ENCODE measurements at regions not wholly inside any gene's neighbourhood (a gene's known extent, or its start where the extent isn't known, plus 50 kb on each side); places are given as distances from the start of the nearest gene placed in this dataset.

- DNase-seq: no peak
- H3K9me3 ChIP-seq (ENCODE audit: control insufficient read depth, low read length): no peaks in the 10 kb centered on the region
- 87% methylated on average over 2 of the region's 2 CpGs; no CpG with 5 or more reads in 1 of the 2 experiments for WGBS, 2 experiments (ENCODE audit: insufficient coverage in 1 of 2, insufficient read length in 1 of 2)
- Mint-ChIP-seq H3K4me3 (no peak overlapping the region), H3K4me1 (no peaks in the 10 kb centered on the region), H3K27ac (no peak overlapping the region), H3K27me3 (ENCODE audit: insufficient read depth) (no peaks in the 10 kb centered on the region), H3K9me3 (no peaks in the 10 kb centered on the region), H3K36me3 (ENCODE audit: low read depth) (no peaks in the 10 kb centered on the region)
- no peak overlapping the region for H3K27ac ChIP-seq (ENCODE audit: low read depth, low read length)
- no peak overlapping the region for H3K4me3 ChIP-seq (ENCODE audit: low read length)
- no peaks in the 10 kb centered on the region for H3K36me3 ChIP-seq (ENCODE audit: control insufficient read depth, insufficient read depth, low read length)
- H3K9ac ChIP-seq (ENCODE audit: extremely low read depth, low read length, poor library complexity, severe bottlenecking): no peak overlapping the region
- H3K4me1 ChIP-seq (ENCODE audit: control insufficient read depth, insufficient read depth, low read length): no peaks in the 10 kb centered on the region
- TF ChIP-seq, protein P1, sequence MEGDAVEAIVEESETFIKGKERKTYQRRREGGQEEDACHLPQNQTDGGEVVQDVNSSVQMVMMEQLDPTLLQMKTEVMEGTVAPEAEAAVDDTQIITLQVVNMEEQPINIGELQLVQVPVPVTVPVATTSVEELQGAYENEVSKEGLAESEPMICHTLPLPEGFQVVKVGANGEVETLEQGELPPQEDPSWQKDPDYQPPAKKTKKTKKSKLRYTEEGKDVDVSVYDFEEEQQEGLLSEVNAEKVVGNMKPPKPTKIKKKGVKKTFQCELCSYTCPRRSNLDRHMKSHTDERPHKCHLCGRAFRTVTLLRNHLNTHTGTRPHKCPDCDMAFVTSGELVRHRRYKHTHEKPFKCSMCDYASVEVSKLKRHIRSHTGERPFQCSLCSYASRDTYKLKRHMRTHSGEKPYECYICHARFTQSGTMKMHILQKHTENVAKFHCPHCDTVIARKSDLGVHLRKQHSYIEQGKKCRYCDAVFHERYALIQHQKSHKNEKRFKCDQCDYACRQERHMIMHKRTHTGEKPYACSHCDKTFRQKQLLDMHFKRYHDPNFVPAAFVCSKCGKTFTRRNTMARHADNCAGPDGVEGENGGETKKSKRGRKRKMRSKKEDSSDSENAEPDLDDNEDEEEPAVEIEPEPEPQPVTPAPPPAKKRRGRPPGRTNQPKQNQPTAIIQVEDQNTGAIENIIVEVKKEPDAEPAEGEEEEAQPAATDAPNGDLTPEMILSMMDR (conservative IDR thresholded peaks at IDR 0.05): no peak
- no peaks in the 10 kb centered on the region for H3K27me3 ChIP-seq (ENCODE audit: control insufficient read depth, insufficient read depth, low read length, poor library complexity, severe bottlenecking)
Measured at GRCh38 chr1:73813236-73813635, 384.7 kb downstream of the LRRIQ3 start.

DNA sequence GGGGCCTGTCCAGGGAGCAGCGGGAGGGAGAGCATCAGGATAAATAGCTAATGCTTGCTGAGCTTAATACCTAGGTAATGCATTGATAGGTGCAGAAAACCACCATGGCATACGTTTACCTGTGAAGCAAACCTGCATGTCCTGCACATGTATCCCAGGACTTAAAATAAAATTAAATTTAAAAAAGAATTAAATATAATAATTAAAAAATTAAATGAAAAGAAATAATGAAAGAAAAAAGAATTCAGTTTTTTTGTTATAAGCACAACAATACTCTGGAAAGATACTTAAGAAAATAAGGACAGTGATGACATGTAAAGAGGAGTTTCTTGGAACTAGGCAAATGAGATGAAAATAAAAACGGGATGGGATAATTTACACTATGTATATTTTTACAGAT, 386.2 kb downstream of the LRRIQ3 start:
- no peaks in the 10 kb centered on the region for H3K27me3 Mint-ChIP-seq (ENCODE audit: insufficient read depth)

GRCh38 chr1:73804935-73805334, 393.0 kb downstream of the LRRIQ3 start:
- Histone ChIP-seq H3K27ac (ENCODE audit: low read depth, low read length) (no peak overlapping the region), H3K36me3 (ENCODE audit: control insufficient read depth, insufficient read depth, low read length) (no peaks in the 10 kb centered on the region), H3K4me3 (ENCODE audit: low read length) (no peak overlapping the region), H3K27me3 (ENCODE audit: control insufficient read depth, insufficient read depth, low read length, poor library complexity, severe bottlenecking) (no peaks in the 10 kb centered on the region), H3K4me1 (ENCODE audit: control insufficient read depth, insufficient read depth, low read length) (no peaks in the 10 kb centered on the region), H3K9ac (ENCODE audit: extremely low read depth, low read length, poor library complexity, severe bottlenecking) (no peak overlapping the region), H3K9me3 (ENCODE audit: control insufficient read depth, low read length) (no peaks in the 10 kb centered on the region)
- no peaks in the 10 kb centered on the region for H3K4me1 Mint-ChIP-seq
- no peaks in the 10 kb centered on the region for H3K27me3 Mint-ChIP-seq (ENCODE audit: insufficient read depth)
- H3K9me3 Mint-ChIP-seq: no peaks in the 10 kb centered on the region
- no peak for DNase-seq
- H3K27ac Mint-ChIP-seq: no peak overlapping the region
- TF ChIP-seq, protein P1 (conservative IDR thresholded peaks at IDR 0.05): no peak
- no peak overlapping the region for H3K4me3 Mint-ChIP-seq
- no peaks in the 10 kb centered on the region for H3K36me3 Mint-ChIP-seq (ENCODE audit: low read depth)
- 83 to 96% methylated on average over 1 to 2 of the region's 3 CpGs for WGBS, 2 experiments (ENCODE audit: insufficient coverage in 1 of 2, insufficient read length in 1 of 2)

More for the DNA sequence above, 386.2 kb downstream of the LRRIQ3 start:
- TF ChIP-seq, protein P1 (conservative IDR thresholded peaks at IDR 0.05): no peak
- DNase-seq: no peak
- H3K9ac ChIP-seq (ENCODE audit: extremely low read depth, low read length, poor library complexity, severe bottlenecking): no peak overlapping the region
- WGBS, 2 experiments (ENCODE audit: insufficient coverage in 1 of 2, insufficient read length in 1 of 2): 97 to 100% methylated on average over 1 to 2 of the region's 3 CpGs
- Mint-ChIP-seq H3K4me1 (no peaks in the 10 kb centered on the region), H3K9me3 (no peaks in the 10 kb centered on the region), H3K27ac (no peak overlapping the region), H3K4me3 (no peak overlapping the region), H3K36me3 (ENCODE audit: low read depth) (no peaks in the 10 kb centered on the region)
- H3K9me3 ChIP-seq (ENCODE audit: control insufficient read depth, low read length): no peaks in the 10 kb centered on the region
- H3K4me3 ChIP-seq (ENCODE audit: low read length): no peak overlapping the region
- H3K27ac ChIP-seq (ENCODE audit: low read depth, low read length): no peak overlapping the region
- H3K4me1 ChIP-seq (ENCODE audit: control insufficient read depth, insufficient read depth, low read length): no peaks in the 10 kb centered on the region
- H3K36me3 ChIP-seq (ENCODE audit: control insufficient read depth, insufficient read depth, low read length): no peaks in the 10 kb centered on the region
- H3K27me3 ChIP-seq (ENCODE audit: control insufficient read depth, insufficient read depth, low read length, poor library complexity, severe bottlenecking): no peaks in the 10 kb centered on the region

Data from endodermal cell (in vitro differentiated cells).